Breast epithelium (tissue), 4 donors: ENCODE measurements at regions not wholly inside any gene's neighbourhood (a gene's known extent, or its start where the extent isn't known, plus 50 kb on each side); places are given as distances from the start of the nearest gene placed in this dataset.

Experiments used
- DNase-seq, 2 donors: peaks; one replicate each; pipeline ENCODE4 v3.0.0-alpha.2; 2019; ENCODE audit warnings: low spot score in 2 of 2
- H3K27ac ChIP-seq, 2 donors: fragments of 200-600 bp; sonication (generic) in 1 of 2; one replicate each; pipeline ENCODE4 v1.5.1; 2016 to 2019; ENCODE audit warnings: mild to moderate bottlenecking in 1 of 2
- H3K27me3 ChIP-seq, 2 donors: fragments of 200-600 bp; sonication (generic) in 1 of 2; one replicate each; pipeline versions ENCODE4 v1.5.1 to v1.6.0; 2017 to 2019; ENCODE audit warnings: control low read depth in 1 of 2, mild to moderate bottlenecking in 1 of 2
- H3K36me3 ChIP-seq: fragments of 200-600 bp; one replicate; pipeline ENCODE4 v1.5.1; 2019
- H3K4me1 ChIP-seq, 2 donors: fragments of 200-600 bp; sonication (generic); one replicate each; pipeline ENCODE4 v1.5.1; 2016 to 2019; ENCODE audit warnings: control low read depth in 1 of 2
- H3K4me3 ChIP-seq, 3 donors: fragments of 200-600 bp; sonication (generic); 1 replicate in 2 of 3; 2 replicates in 1 of 3; pipeline ENCODE4 v1.5.1; 2016 to 2019; ENCODE audit warnings: mild to moderate bottlenecking in 3 of 3, moderate library complexity in 2 of 3
- H3K9me3 ChIP-seq, 2 donors: fragments of 200-600 bp; sonication (generic) in 1 of 2; one replicate each; pipeline ENCODE4 v1.5.1; 2016 to 2019; ENCODE audit warnings: control low read depth in 1 of 2
- POLR2A ChIP-seq: fragments of 450-650 bp; IDR thresholded peaks from one replicate; pipeline ENCODE4 v1.6.1; 2016; ENCODE audit warnings: antibody characterized with exemption, mild to moderate bottlenecking, moderate library complexity
- POLR2AphosphoS5 ChIP-seq, 3 donors: sonication (generic); formaldehyde crosslinking; IDR thresholded peaks; one replicate each; pipeline ENCODE4 v1.6.1; 2017; ENCODE audit warnings: antibody characterized with exemption in 3 of 3
- intact Hi-C: fragments of 100-400 bp; cut with DNase I; formaldehyde crosslinking; loops from one replicate; pipeline ENCODE4 v1.15.1; 2023; ENCODE audit warnings: low total_unique reads
- TF ChIP-seq, protein P1 (sequence below), 3 donors: fragments of 450-650 bp; IDR thresholded peaks; one replicate each; pipeline ENCODE4 v1.5.1; 2016 to 2017; ENCODE audit warnings: antibody characterized with exemption in 3 of 3, mild to moderate bottlenecking in 3 of 3, moderate library complexity in 3 of 3

GRCh38 chr12:94870511-94870910 lies 133.0 kb downstream of the NDUFA12 start:
- no peaks in the 10 kb centered on the region for H3K9me3 ChIP-seq
- intact Hi-C loops: no loop called here
- H3K4me1 ChIP-seq: peaks cover 0 to 4% of the 10 kb centered on the region in 2 donors
- H3K27me3 ChIP-seq: peaks cover 6 to 27% of the 10 kb centered on the region in 2 donors
- H3K4me3 ChIP-seq: no peak overlapping the region
- no peak for DNase-seq
- no peak overlapping the region for H3K27ac ChIP-seq
- H3K36me3 ChIP-seq: no peaks in the 10 kb centered on the region
- TF ChIP-seq POLR2AphosphoS5 (IDR thresholded peaks at IDR 0.05) (no peak), POLR2A (no peak)
- TF ChIP-seq, protein P1, sequence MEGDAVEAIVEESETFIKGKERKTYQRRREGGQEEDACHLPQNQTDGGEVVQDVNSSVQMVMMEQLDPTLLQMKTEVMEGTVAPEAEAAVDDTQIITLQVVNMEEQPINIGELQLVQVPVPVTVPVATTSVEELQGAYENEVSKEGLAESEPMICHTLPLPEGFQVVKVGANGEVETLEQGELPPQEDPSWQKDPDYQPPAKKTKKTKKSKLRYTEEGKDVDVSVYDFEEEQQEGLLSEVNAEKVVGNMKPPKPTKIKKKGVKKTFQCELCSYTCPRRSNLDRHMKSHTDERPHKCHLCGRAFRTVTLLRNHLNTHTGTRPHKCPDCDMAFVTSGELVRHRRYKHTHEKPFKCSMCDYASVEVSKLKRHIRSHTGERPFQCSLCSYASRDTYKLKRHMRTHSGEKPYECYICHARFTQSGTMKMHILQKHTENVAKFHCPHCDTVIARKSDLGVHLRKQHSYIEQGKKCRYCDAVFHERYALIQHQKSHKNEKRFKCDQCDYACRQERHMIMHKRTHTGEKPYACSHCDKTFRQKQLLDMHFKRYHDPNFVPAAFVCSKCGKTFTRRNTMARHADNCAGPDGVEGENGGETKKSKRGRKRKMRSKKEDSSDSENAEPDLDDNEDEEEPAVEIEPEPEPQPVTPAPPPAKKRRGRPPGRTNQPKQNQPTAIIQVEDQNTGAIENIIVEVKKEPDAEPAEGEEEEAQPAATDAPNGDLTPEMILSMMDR (IDR thresholded peaks at IDR 0.05): no peak

DNA sequence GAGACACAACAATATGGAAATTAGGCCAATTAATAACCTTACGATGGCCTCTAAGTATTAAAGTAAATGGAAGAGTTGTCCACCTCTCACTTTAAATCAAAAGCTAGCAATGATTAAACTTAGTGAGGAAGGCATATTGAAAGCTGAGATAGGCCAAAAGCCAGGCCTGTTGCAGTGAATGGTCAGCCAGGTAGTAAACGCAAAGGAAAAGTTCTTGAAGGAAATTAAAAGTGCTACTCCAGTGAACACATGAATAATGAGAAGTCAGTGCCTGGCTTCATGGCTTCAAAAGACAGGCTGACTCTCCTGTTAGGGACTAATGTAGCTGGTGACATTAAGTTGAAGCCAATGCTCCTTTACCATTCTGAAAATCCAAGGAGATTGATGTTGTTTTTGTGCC lies 135.3 kb downstream of the NDUFA12 start:
- Histone ChIP-seq H3K27ac (no peak overlapping the region), H3K9me3 (no peaks in the 10 kb centered on the region), H3K4me1 (peaks cover 0 to 4% of the 10 kb centered on the region in 2 donors), H3K36me3 (no peaks in the 10 kb centered on the region), H3K27me3 (peaks cover 4 to 24% of the 10 kb centered on the region in 2 donors), H3K4me3 (no peak overlapping the region)
- no peak for DNase-seq
- no peak for TF ChIP-seq POLR2AphosphoS5 (IDR thresholded peaks at IDR 0.05)
- TF ChIP-seq, protein P1 (IDR thresholded peaks at IDR 0.05): no peak
- TF ChIP-seq POLR2A: no peak
- intact Hi-C loops: no loop called here

- H3K9me3 ChIP-seq: no peaks in the 10 kb centered on the region
- no peaks in the 10 kb centered on the region for H3K4me1 ChIP-seq
- H3K4me3 ChIP-seq: no peak overlapping the region
- DNase-seq: no peak
- intact Hi-C loops: no loop called here
- no peak overlapping the region for H3K27ac ChIP-seq
- H3K27me3 ChIP-seq: peaks cover 0 to 16% of the 10 kb centered on the region in 2 donors
- no peak for TF ChIP-seq POLR2AphosphoS5 (IDR thresholded peaks at IDR 0.05)
- TF ChIP-seq, protein P1 (IDR thresholded peaks at IDR 0.05): no peak
- no peak for TF ChIP-seq POLR2A
- no peaks in the 10 kb centered on the region for H3K36me3 ChIP-seq
Observed at GRCh38 chr12:94867066-94867855, 136.2 kb downstream of the NDUFA12 start.

DNA sequence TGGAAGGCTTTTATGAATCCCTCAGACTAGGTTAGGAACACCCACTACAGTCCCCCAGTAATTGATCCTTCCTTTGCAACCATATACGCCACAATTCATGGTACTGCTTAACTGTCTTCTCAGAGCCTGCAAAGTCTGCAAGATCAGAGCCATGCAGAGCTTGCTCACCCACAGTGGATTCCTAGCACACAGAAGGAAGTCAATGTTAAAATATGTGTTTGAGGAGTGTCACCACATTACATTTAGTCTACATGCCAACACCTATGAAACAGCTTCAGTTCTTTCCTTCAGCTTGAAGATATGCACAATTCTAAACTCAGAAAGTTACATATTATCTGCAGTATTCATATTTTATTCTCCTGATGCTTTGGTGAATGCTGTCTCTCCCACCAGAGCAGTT lies 138.5 kb downstream of the NDUFA12 start:
- no peak for TF ChIP-seq POLR2AphosphoS5 (IDR thresholded peaks at IDR 0.05)
- TF ChIP-seq POLR2A: no peak
- TF ChIP-seq, protein P1 (IDR thresholded peaks at IDR 0.05): no peak
- intact Hi-C loops: no loop called here
- Histone ChIP-seq H3K9me3 (no peaks in the 10 kb centered on the region), H3K4me3 (no peak overlapping the region), H3K36me3 (no peaks in the 10 kb centered on the region), H3K4me1 (no peaks in the 10 kb centered on the region), H3K27ac (no peak overlapping the region), H3K27me3 (peaks cover 0 to 7% of the 10 kb centered on the region in 2 donors)
- DNase-seq: no peak

DNA sequence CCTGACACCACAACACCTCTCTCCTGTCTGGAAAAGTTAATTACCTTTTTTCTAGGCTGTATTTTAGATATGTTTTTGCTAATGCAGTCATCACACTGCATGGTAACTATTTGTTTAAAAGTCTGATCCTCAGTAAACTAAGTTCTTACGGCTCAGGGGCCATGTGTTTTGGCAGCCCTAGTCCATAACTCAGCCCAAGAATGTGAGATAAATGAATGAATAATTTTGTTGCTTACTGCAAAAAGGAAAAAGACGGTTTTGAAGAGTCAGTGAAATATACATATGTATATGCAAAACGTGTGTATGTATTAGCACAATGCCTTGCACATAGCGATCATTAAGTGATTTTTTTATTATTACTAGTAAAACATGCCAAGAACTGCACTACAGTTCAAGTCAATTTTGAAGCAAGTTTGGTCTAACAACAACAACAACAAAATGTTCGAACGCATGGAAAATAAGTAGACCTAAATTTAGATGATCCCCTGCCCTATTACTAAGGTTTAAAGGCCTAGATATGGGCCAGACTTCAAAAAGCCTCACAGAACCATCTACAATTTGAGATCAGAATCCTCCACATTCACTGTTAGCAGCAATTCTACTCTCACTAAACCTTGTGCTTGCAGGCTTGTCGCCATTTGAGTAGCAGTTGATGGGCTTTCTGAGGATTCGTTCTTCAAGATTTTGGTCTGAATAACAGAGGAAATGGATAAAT lies 140.0 kb downstream of the NDUFA12 start:
- Histone ChIP-seq H3K27me3 (no peaks in the 10 kb centered on the region), H3K27ac (no peak overlapping the region), H3K4me1 (no peaks in the 10 kb centered on the region), H3K4me3 (no peak overlapping the region), H3K36me3 (no peaks in the 10 kb centered on the region), H3K9me3 (no peaks in the 10 kb centered on the region)
- intact Hi-C loops: no loop called here
- DNase-seq: no peak
- TF ChIP-seq, protein P1 (IDR thresholded peaks at IDR 0.05): no peak
- TF ChIP-seq POLR2AphosphoS5 (IDR thresholded peaks at IDR 0.05) (no peak), POLR2A (no peak)
